ENCODE measurements at regions not wholly inside any gene's neighbourhood (a gene's known extent, or its start where the extent isn't known, plus 50 kb on each side); places are given as distances from the start of the nearest gene placed in this dataset.

- DNase-seq (ENCODE audit: low read depth, low spot score) = no peak
- TF ChIP-seq POLR2AphosphoS5 (IDR thresholded peaks at IDR 0.05; ENCODE audit: borderline replicate concordance, low read depth, low read length) (no peak), EZH2 (IDR thresholded peaks at IDR 0.05) (no peak), FOXP2 (optimal IDR thresholded peaks at IDR 0.05; ENCODE audit: control extremely low read depth, extremely low read length, insufficient read depth) (no peak)
- Histone ChIP-seq H3K36me3 (ENCODE audit: insufficient read depth, low read length) (no peaks in the 10 kb centered on the region), H3K27ac (no peak overlapping the region), H3K9me3 (ENCODE audit: low read depth, low read length) (no peaks in the 10 kb centered on the region), H3K4me3 (no peak overlapping the region), H3K9ac (ENCODE audit: insufficient read length) (no peak overlapping the region)
These were observed 439.1 kb upstream of the NOX3 start for GRCh38 chr6:155894758-155895157.

DNA sequence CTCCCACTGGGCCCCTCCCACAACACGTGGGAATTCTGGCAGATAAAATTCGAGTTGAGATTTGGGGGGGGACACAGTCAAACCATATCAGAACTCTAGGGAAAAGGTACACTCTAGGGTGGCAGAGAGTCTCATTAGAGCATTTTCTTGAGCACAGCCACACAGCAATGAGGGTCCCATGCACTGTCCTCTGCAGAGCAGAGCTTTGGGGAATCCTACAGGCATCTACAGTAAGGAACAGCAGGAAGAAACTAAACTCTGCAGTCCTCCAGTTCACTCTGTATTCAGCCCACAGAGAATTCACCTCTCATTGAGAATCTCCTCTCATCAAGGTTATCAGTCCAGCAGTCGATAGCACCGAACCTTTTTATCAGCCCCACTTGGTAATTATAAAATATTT lies 438.6 kb upstream of the NOX3 start:
- Histone ChIP-seq H3K36me3 (ENCODE audit: insufficient read depth, low read length) (no peaks in the 10 kb centered on the region), H3K9me3 (ENCODE audit: low read depth, low read length) (no peaks in the 10 kb centered on the region)
- TF ChIP-seq FOXP2 (optimal IDR thresholded peaks at IDR 0.05; ENCODE audit: control extremely low read depth, extremely low read length, insufficient read depth) (no peak), EZH2 (IDR thresholded peaks at IDR 0.05) (no peak)

GRCh38 chr6:155890409-155890808 lies 434.8 kb upstream of the NOX3 start:
- Histone ChIP-seq H3K36me3 (ENCODE audit: insufficient read depth, low read length) (no peaks in the 10 kb centered on the region), H3K27ac (peak overlapping the region; percentile 52; the same call in 1 of the 2 replicates), H3K4me3 (no peak overlapping the region), H3K9ac (ENCODE audit: insufficient read length) (no peak overlapping the region), H3K9me3 (ENCODE audit: low read depth, low read length) (no peaks in the 10 kb centered on the region)
- peak; percentile 14 for DNase-seq (ENCODE audit: low read depth, low spot score)
- TF ChIP-seq EZH2 (IDR thresholded peaks at IDR 0.05) (no peak), FOXP2 (optimal IDR thresholded peaks at IDR 0.05; ENCODE audit: control extremely low read depth, extremely low read length, insufficient read depth) (no peak), POLR2AphosphoS5 (IDR thresholded peaks at IDR 0.05; ENCODE audit: borderline replicate concordance, low read depth, low read length) (no peak)

More for the DNA sequence above, 438.6 kb upstream of the NOX3 start:
- no peak overlapping the region for H3K9ac ChIP-seq (ENCODE audit: insufficient read length)
- H3K4me3 ChIP-seq = no peak overlapping the region
- DNase-seq (ENCODE audit: low read depth, low spot score) = no peak
- no peak overlapping the region for H3K27ac ChIP-seq

GRCh38 chr6:155889410-155889809 lies 433.8 kb upstream of the NOX3 start:
- H3K4me3 ChIP-seq = no peak overlapping the region
- H3K9ac ChIP-seq (ENCODE audit: insufficient read length) = no peak overlapping the region
- DNase-seq (ENCODE audit: low read depth, low spot score) = no peak
- TF ChIP-seq EZH2 (IDR thresholded peaks at IDR 0.05) = no peak
- no peak overlapping the region for H3K27ac ChIP-seq
- no peaks in the 10 kb centered on the region for H3K36me3 ChIP-seq (ENCODE audit: insufficient read depth, low read length)
- no peaks in the 10 kb centered on the region for H3K9me3 ChIP-seq (ENCODE audit: low read depth, low read length)

- H3K36me3 ChIP-seq (ENCODE audit: insufficient read depth, low read length) = no peaks in the 10 kb centered on the region
- H3K4me3 ChIP-seq = no peak overlapping the region
- no peak for DNase-seq (ENCODE audit: low read depth, low spot score)
- no peak for TF ChIP-seq POLR2AphosphoS5 (IDR thresholded peaks at IDR 0.05; ENCODE audit: borderline replicate concordance, low read depth, low read length)
- no peak for TF ChIP-seq FOXP2 (optimal IDR thresholded peaks at IDR 0.05; ENCODE audit: control extremely low read depth, extremely low read length, insufficient read depth)
- no peak overlapping the region for H3K9ac ChIP-seq (ENCODE audit: insufficient read length)
- H3K9me3 ChIP-seq (ENCODE audit: low read depth, low read length) = no peaks in the 10 kb centered on the region
- H3K27ac ChIP-seq = no peak overlapping the region
These were observed 431.8 kb upstream of the NOX3 start for GRCh38 chr6:155887421-155887820.

- H3K9ac ChIP-seq (ENCODE audit: insufficient read length) = no peak overlapping the region
- no peak for DNase-seq (ENCODE audit: low read depth, low spot score)
- no peaks in the 10 kb centered on the region for H3K36me3 ChIP-seq (ENCODE audit: insufficient read depth, low read length)
- no peaks in the 10 kb centered on the region for H3K9me3 ChIP-seq (ENCODE audit: low read depth, low read length)
- no peak for TF ChIP-seq FOXP2 (optimal IDR thresholded peaks at IDR 0.05; ENCODE audit: control extremely low read depth, extremely low read length, insufficient read depth)
- TF ChIP-seq EZH2 (IDR thresholded peaks at IDR 0.05) = no peak
- no peak for TF ChIP-seq POLR2AphosphoS5 (IDR thresholded peaks at IDR 0.05; ENCODE audit: borderline replicate concordance, low read depth, low read length)
- H3K27ac ChIP-seq = peak overlapping the region; percentile 56; the same call in 1 of the 2 replicates
- no peak overlapping the region for H3K4me3 ChIP-seq
These were observed 428.1 kb upstream of the NOX3 start for GRCh38 chr6:155883741-155884140.

- TF ChIP-seq POLR2AphosphoS5 (IDR thresholded peaks at IDR 0.05; ENCODE audit: borderline replicate concordance, low read depth, low read length) (no peak), FOXP2 (optimal IDR thresholded peaks at IDR 0.05; ENCODE audit: control extremely low read depth, extremely low read length, insufficient read depth) (no peak), EZH2 (IDR thresholded peaks at IDR 0.05) (no peak)
- no peak for DNase-seq (ENCODE audit: low read depth, low spot score)
These were observed 427.7 kb upstream of the NOX3 start for GRCh38 chr6:155883334-155883731.

GRCh38 chr6:155882527-155883333 lies 427.1 kb upstream of the NOX3 start:
- Histone ChIP-seq H3K9ac (ENCODE audit: insufficient read length) (no peak overlapping the region), H3K9me3 (ENCODE audit: low read depth, low read length) (no peaks in the 10 kb centered on the region), H3K36me3 (ENCODE audit: insufficient read depth, low read length) (no peaks in the 10 kb centered on the region), H3K4me3 (no peak overlapping the region), H3K27ac (peak overlapping the region; percentile 56; the same call in 1 of the 2 replicates)
- DNase-seq (ENCODE audit: low read depth, low spot score) = no peak
- TF ChIP-seq POLR2AphosphoS5 (IDR thresholded peaks at IDR 0.05; ENCODE audit: borderline replicate concordance, low read depth, low read length) (no peak), FOXP2 (optimal IDR thresholded peaks at IDR 0.05; ENCODE audit: control extremely low read depth, extremely low read length, insufficient read depth) (no peak)

More at GRCh38 chr6:155883334-155883731, 427.7 kb upstream of the NOX3 start:
- Histone ChIP-seq H3K9ac (ENCODE audit: insufficient read length) (no peak overlapping the region), H3K4me3 (no peak overlapping the region), H3K36me3 (ENCODE audit: insufficient read depth, low read length) (no peaks in the 10 kb centered on the region), H3K9me3 (ENCODE audit: low read depth, low read length) (no peaks in the 10 kb centered on the region), H3K27ac (peak overlapping the region; percentile 56; the same call in 1 of the 2 replicates)

All from SK-N-MC (cell line).